Loucy (cell line): ENCODE measurements at regions not wholly inside any gene's neighbourhood (a gene's known extent, or its start where the extent isn't known, plus 50 kb on each side); places are given as distances from the start of the nearest gene placed in this dataset.

Source experiments
- H2AFZ ChIP-seq: fragments of 200-600 bp; sonication (generic); 2 replicates; pipeline ENCODE4 v1.6.0; 2016; ENCODE audit warnings: antibody characterized with exemption, mild to moderate bottlenecking, low read length, moderate library complexity
- H3F3A ChIP-seq: fragments of 200-600 bp; 2 replicates; pipeline ENCODE4 v1.6.0; 2016; ENCODE audit warnings: antibody characterized with exemption, low read depth, mild to moderate bottlenecking
- H3K27me3 ChIP-seq: fragments of 200-600 bp; sonication (generic); 2 replicates; pipeline ENCODE4 v1.6.1; 2014; ENCODE audit warnings: low read length, mild to moderate bottlenecking; ENCODE audit not compliant: insufficient read depth, poor library complexity, severe bottlenecking
- H3K36me3 ChIP-seq: fragments of 200-600 bp; sonication (generic); 2 replicates; pipeline ENCODE4 v1.6.1; 2016; ENCODE audit warnings: low read length; ENCODE audit not compliant: insufficient read depth
- H3K4me1 ChIP-seq: fragments of 200-600 bp; sonication (generic); 2 replicates; pipeline ENCODE4 v1.5.1; 2014; ENCODE audit warnings: low read length, mild to moderate bottlenecking; ENCODE audit not compliant: insufficient read depth, poor library complexity, severe bottlenecking
- H3K4me2 ChIP-seq: fragments of 200-600 bp; sonication (generic); 2 replicates; pipeline ENCODE4 v1.6.0; 2014; ENCODE audit warnings: antibody characterized with exemption, low read length, low read depth, mild to moderate bottlenecking; ENCODE audit not compliant: poor library complexity, severe bottlenecking
- H3K4me3 ChIP-seq: fragments of 200-600 bp; sonication (generic); 2 replicates; pipeline ENCODE4 v1.5.1; 2014; ENCODE audit warnings: low read length, mild to moderate bottlenecking, mixed read lengths; ENCODE audit not compliant: poor library complexity, severe bottlenecking
- H3K79me2 ChIP-seq: fragments of 200-600 bp; sonication (generic); 2 replicates; pipeline ENCODE4 v1.6.1; 2014; ENCODE audit warnings: low read length; ENCODE audit not compliant: insufficient read depth
- H3K9ac ChIP-seq: fragments of 200-600 bp; sonication (generic); 2 replicates; pipeline ENCODE4 v1.6.0; 2014; ENCODE audit warnings: mild to moderate bottlenecking, low read depth, low read length, moderate library complexity; ENCODE audit not compliant: poor library complexity, severe bottlenecking
- H3K9me2 ChIP-seq: fragments of 200-600 bp; sonication (generic); replicated peaks from 2 replicates; pipeline ENCODE4 v1.6.1; 2016; ENCODE audit warnings: low read depth, low read length, mixed read lengths
- H3K9me3 ChIP-seq: fragments of 200-600 bp; sonication (generic); 2 replicates; pipeline ENCODE4 v1.6.1; 2014; ENCODE audit warnings: mild to moderate bottlenecking, antibody characterized with exemption, low read length, low read depth; ENCODE audit not compliant: insufficient read depth
- H4K20me1 ChIP-seq: fragments of 200-600 bp; sonication (generic); 2 replicates; pipeline ENCODE4 v1.6.0; 2014; ENCODE audit warnings: antibody characterized with exemption, low read length, mild to moderate bottlenecking; ENCODE audit not compliant: insufficient read depth, poor library complexity, severe bottlenecking
- EZH2phosphoT487 ChIP-seq: fragments of 200-600 bp; IDR thresholded peaks from 2 replicates; pipeline ENCODE4 v1.6.1; 2018; ENCODE audit warnings: antibody characterized with exemption, mild to moderate bottlenecking, moderate library complexity, borderline replicate concordance
- TF ChIP-seq, protein P1 (sequence below): fragments of 200-600 bp; sonication (generic); conservative IDR thresholded peaks from 2 replicates; pipeline ENCODE4 v1.5.1; 2014; ENCODE audit warnings: mild to moderate bottlenecking, antibody characterized with exemption, low read length

DNA sequence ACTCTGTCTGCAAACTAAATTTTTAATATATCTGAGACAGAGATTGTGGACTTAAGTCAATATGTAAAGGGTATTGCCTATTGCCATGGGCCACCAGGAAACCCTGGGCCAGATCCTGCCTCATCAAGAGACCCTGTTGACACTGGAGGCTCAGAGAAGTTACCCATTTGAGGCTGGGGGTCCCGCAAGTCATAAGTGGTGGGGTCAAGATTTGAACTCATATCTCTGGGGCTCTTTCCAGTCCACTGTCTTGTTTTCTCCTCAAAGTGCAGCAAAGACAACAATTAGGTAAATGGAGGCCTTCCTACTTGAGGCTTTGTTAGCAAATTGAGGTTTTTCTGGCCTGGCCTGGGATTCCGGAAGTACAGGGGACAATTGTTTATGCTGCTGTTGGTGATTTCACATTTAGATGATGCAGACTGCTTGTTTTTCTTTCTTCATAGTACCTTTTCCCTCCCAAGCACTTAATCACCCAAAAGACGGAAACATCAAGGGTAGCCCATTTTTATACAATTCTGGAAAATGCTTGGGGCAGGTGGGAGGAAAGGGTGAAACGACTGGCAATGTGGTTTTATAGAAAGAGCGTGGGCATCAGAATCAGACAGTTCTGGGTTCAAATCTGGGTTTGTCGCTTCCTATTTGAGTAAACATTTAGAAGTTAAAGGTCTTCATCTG, 160.0 kb downstream of the SMIM20 start:
- Histone ChIP-seq H3K4me1 (no peaks in the 10 kb centered on the region), H4K20me1 (no peaks in the 10 kb centered on the region), H3K36me3 (no peaks in the 10 kb centered on the region), H3F3A (no peaks in the 10 kb centered on the region), H2AFZ (no peak overlapping the region), H3K9ac (no peak overlapping the region), H3K4me3 (no peak overlapping the region), H3K27me3 (no peaks in the 10 kb centered on the region), H3K9me3 (no peaks in the 10 kb centered on the region), H3K79me2 (no peaks in the 10 kb centered on the region), H3K4me2 (no peak overlapping the region), H3K9me2 (no peaks in the 10 kb centered on the region)
- TF ChIP-seq, protein P1, sequence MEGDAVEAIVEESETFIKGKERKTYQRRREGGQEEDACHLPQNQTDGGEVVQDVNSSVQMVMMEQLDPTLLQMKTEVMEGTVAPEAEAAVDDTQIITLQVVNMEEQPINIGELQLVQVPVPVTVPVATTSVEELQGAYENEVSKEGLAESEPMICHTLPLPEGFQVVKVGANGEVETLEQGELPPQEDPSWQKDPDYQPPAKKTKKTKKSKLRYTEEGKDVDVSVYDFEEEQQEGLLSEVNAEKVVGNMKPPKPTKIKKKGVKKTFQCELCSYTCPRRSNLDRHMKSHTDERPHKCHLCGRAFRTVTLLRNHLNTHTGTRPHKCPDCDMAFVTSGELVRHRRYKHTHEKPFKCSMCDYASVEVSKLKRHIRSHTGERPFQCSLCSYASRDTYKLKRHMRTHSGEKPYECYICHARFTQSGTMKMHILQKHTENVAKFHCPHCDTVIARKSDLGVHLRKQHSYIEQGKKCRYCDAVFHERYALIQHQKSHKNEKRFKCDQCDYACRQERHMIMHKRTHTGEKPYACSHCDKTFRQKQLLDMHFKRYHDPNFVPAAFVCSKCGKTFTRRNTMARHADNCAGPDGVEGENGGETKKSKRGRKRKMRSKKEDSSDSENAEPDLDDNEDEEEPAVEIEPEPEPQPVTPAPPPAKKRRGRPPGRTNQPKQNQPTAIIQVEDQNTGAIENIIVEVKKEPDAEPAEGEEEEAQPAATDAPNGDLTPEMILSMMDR: no peak
- no peak for TF ChIP-seq EZH2phosphoT487

DNA sequence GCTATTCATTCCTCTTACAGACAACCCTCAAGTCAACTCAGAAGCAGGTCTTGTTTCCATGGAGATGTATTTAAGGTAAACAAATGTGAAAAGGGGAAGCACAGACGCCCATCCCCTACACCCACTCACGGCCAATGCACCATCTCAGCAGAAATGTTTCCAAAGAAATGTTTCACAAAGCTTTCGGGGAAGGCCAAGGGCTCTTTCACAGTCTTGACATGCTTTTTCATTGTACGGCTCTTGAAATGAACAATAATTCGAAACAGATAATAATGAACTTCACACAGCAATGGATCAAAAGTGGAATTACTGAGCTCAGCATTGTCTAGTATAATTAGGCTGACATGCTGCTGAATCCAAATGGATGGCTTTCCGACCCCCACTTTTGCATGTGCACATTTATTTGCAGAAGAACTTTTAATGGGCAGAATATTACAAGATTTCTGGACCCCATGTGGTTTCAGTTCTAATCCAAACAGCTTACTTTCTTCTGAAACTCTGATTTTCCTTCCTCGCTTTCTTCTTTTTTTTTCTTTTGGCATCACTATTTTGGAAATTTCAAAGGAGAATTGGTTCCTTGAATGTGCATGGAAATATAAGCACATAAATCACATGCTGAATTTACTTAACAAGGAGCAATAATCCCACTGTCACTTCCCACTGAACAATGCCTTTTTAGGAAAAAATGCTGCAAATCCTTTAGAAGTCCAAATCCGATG, 160.9 kb downstream of the SMIM20 start:
- Histone ChIP-seq H3K36me3 (no peaks in the 10 kb centered on the region), H3K27me3 (no peaks in the 10 kb centered on the region), H3K9me3 (no peaks in the 10 kb centered on the region), H3K9me2 (no peaks in the 10 kb centered on the region), H2AFZ (no peak overlapping the region), H3K4me3 (no peak overlapping the region), H3K9ac (no peak overlapping the region), H4K20me1 (no peaks in the 10 kb centered on the region), H3K79me2 (no peaks in the 10 kb centered on the region), H3F3A (no peaks in the 10 kb centered on the region), H3K4me1 (no peaks in the 10 kb centered on the region), H3K4me2 (no peak overlapping the region)
- TF ChIP-seq, protein P1: no peak
- TF ChIP-seq EZH2phosphoT487: no peak

DNA sequence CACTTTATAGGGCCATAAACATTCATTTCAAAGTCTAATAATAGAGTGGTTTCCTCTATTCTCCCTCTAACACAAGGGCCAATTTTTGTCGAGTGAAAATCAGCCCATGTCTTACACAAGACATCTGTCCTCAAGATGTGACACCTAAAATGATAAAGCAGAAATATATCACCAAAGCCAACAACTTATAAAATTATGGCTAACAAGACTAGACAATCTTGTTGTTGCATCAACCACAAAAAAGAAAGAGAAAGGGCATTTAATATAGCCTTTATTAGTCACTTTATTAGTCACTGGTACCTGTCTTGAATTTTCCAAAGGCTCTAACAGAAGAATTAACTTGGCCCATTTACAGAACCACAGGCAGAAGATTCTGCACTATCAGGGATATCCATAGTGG, 161.6 kb downstream of the SMIM20 start:
- H3K9ac ChIP-seq: no peak overlapping the region
- no peak overlapping the region for H3K4me2 ChIP-seq
- no peaks in the 10 kb centered on the region for H3F3A ChIP-seq

More for the DNA sequence above, 161.6 kb downstream of the SMIM20 start:
- H3K9me2 ChIP-seq: no peaks in the 10 kb centered on the region
- no peaks in the 10 kb centered on the region for H3K79me2 ChIP-seq
- no peak overlapping the region for H3K4me3 ChIP-seq
- no peak overlapping the region for H2AFZ ChIP-seq
- no peaks in the 10 kb centered on the region for H3K9me3 ChIP-seq
- H3K36me3 ChIP-seq: no peaks in the 10 kb centered on the region
- no peak for TF ChIP-seq EZH2phosphoT487
- TF ChIP-seq, protein P1: no peak
- no peaks in the 10 kb centered on the region for H3K4me1 ChIP-seq
- no peaks in the 10 kb centered on the region for H4K20me1 ChIP-seq
- no peaks in the 10 kb centered on the region for H3K27me3 ChIP-seq
